Activated CD4-positive, alpha-beta T cell treated with anti-CD3 and anti-CD28 coated beads, Interleukin-2, amount 50 U/mL, for 24 hours (primary cell): ENCODE measurements at regions not wholly inside any gene's neighbourhood (a gene's known extent, or its start where the extent isn't known, plus 50 kb on each side); places are given as distances from the start of the nearest gene placed in this dataset.
"Not testable (repeated sequence)": the region's sequence is repeated elsewhere in the genome, so short reads cannot be mapped to it uniquely, and the experiment has no call there.

Experiments
- DNase-seq, 2 donors: peaks; one replicate each; pipeline ENCODE4 v3.0.0-alpha.2; 2020; ENCODE audit warnings: low read depth in 1 of 2, low spot score in 1 of 2

- DNase-seq = no peak
These were observed 180.7 kb upstream of the IL15 start for GRCh38 chr4:141455651-141456050.

- no peak for DNase-seq
These were observed 178.7 kb upstream of the IL15 start for GRCh38 chr4:141457653-141458052.

- DNase-seq = no peak
These were observed 177.9 kb upstream of the IL15 start for GRCh38 chr4:141458501-141458900.

- DNase-seq = no peak
These were observed 177.4 kb upstream of the IL15 start for GRCh38 chr4:141459020-141459419.

GRCh38 chr4:141462361-141462760 is 174.0 kb upstream of the IL15 start:
- no peak for DNase-seq

GRCh38 chr4:141463678-141464077 is 172.7 kb upstream of the IL15 start:
- DNase-seq = no peak

- no peak for DNase-seq
These were observed 172.0 kb upstream of the IL15 start for GRCh38 chr4:141464366-141464765.

GRCh38 chr4:141465171-141465570 is 171.2 kb upstream of the IL15 start:
- no peak for DNase-seq

GRCh38 chr4:141467225-141467624 is 169.2 kb upstream of the IL15 start:
- DNase-seq = no peak

- DNase-seq = no peak
These were observed 167.0 kb upstream of the IL15 start for GRCh38 chr4:141469392-141469791.

GRCh38 chr4:141473026-141473540 is 163.3 kb upstream of the IL15 start:
- no peak for DNase-seq

GRCh38 chr4:141473952-141474351 is 162.4 kb upstream of the IL15 start:
- DNase-seq = no peak

- DNase-seq = no peak
These were observed 155.4 kb upstream of the IL15 start for GRCh38 chr4:141480950-141481349.

- DNase-seq = not testable (repeated sequence)
These were observed 152.1 kb upstream of the IL15 start for GRCh38 chr4:141484298-141484697.

- no peak for DNase-seq
These were observed 149.9 kb upstream of the IL15 start for GRCh38 chr4:141486375-141486997.

GRCh38 chr4:141497627-141498026 is 138.8 kb upstream of the IL15 start:
- no peak for DNase-seq

- no peak for DNase-seq
These were observed 137.0 kb upstream of the IL15 start for GRCh38 chr4:141499261-141499853.

GRCh38 chr4:141501395-141501794 is 135.0 kb upstream of the IL15 start:
- DNase-seq = no peak

- no peak for DNase-seq
These were observed 134.5 kb upstream of the IL15 start for GRCh38 chr4:141501931-141502330.

GRCh38 chr4:141502755-141503154 is 133.6 kb upstream of the IL15 start:
- DNase-seq = no peak

- no peak for DNase-seq
These were observed 133.1 kb upstream of the IL15 start for GRCh38 chr4:141503260-141503659.

GRCh38 chr4:141511055-141511454 is 125.3 kb upstream of the IL15 start:
- no peak for DNase-seq

GRCh38 chr4:141513866-141514265 is 122.5 kb upstream of the IL15 start:
- no peak for DNase-seq
